NB4 (cell line): ENCODE measurements at regions not wholly inside any gene's neighbourhood (a gene's known extent, or its start where the extent isn't known, plus 50 kb on each side); places are given as distances from the start of the nearest gene placed in this dataset.

Source experiments
- CTCF ChIP-seq: IDR thresholded peaks from one replicate; pipeline ENCODE4 v1.5.1; 2012; ENCODE audit warnings: low read depth, low read length
- MYC ChIP-seq: IDR thresholded peaks from 2 replicates; pipeline ENCODE4 v1.6.1; 2011; ENCODE audit warnings: low read depth, low read length
- POLR2A ChIP-seq: IDR thresholded peaks from 2 replicates; pipeline ENCODE4 v1.6.1; 2011; ENCODE audit warnings: mild to moderate bottlenecking; ENCODE audit not compliant: insufficient read length; ENCODE audit errors: extremely low read depth
- TF ChIP-seq, protein P1 (sequence below): IDR thresholded peaks from 2 replicates; pipeline ENCODE4 v1.6.1; 2011; ENCODE audit warnings: low read depth, low read length

DNA sequence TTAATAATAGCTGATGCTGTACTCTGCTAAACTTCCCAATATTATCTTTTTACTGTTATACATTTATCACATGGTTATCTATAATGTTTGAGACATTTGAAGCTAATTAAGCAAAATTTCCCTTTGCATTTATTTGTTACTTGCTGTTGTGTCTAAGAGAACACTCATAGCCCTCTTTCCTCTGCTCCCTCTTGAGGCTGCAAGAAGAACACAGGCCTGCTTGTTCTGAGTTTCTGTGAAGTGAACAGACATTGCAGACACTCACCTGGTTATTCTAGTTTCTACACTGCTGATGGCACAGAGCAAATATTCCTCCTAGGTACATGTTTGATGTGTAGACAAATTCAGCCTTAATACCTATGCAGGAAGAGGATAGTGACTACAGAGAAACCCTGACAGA lies 367.8 kb downstream of the GASK1B start:
- TF ChIP-seq, protein P1, sequence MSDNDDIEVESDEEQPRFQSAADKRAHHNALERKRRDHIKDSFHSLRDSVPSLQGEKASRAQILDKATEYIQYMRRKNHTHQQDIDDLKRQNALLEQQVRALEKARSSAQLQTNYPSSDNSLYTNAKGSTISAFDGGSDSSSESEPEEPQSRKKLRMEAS = no peak
- TF ChIP-seq CTCF (no peak), POLR2A (no peak), MYC (no peak)
